GM18502 (cell line): ENCODE measurements at regions not wholly inside any gene's neighbourhood (a gene's known extent, or its start where the extent isn't known, plus 50 kb on each side); places are given as distances from the start of the nearest gene placed in this dataset.

Experiments
- ATAC-seq: cut with Tn5 transposase; IDR thresholded peaks from one replicate; pipeline ENCODE4 v1.9.1; 2021; ENCODE audit warnings: mild to moderate bottlenecking; ENCODE audit not compliant: unreplicated experiment, poor library complexity

- no peak for ATAC-seq
Measured at GRCh38 chr1:193971595-193971994, 785.2 kb upstream of the B3GALT2 start.

GRCh38 chr1:193960499-193960898 is 774.1 kb upstream of the B3GALT2 start:
- ATAC-seq, result no peak

GRCh38 chr1:193960040-193960439 is 773.6 kb upstream of the B3GALT2 start:
- ATAC-seq, result no peak

- no peak for ATAC-seq
Measured at GRCh38 chr1:193957556-193958095, 771.2 kb upstream of the B3GALT2 start.

GRCh38 chr1:193952778-193953374 is 766.5 kb upstream of the B3GALT2 start:
- no peak for ATAC-seq

GRCh38 chr1:193951984-193952383 is 765.6 kb upstream of the B3GALT2 start:
- ATAC-seq, result no peak

GRCh38 chr1:193944454-193944853 is 758.0 kb upstream of the B3GALT2 start:
- ATAC-seq, result no peak

- ATAC-seq, result no peak
Measured at GRCh38 chr1:193940176-193940575, 753.8 kb upstream of the B3GALT2 start.

GRCh38 chr1:193939585-193939984 is 753.2 kb upstream of the B3GALT2 start:
- ATAC-seq, result no peak

GRCh38 chr1:193937308-193937707 is 750.9 kb upstream of the B3GALT2 start:
- no peak for ATAC-seq

GRCh38 chr1:193932979-193933378 is 746.6 kb upstream of the B3GALT2 start:
- ATAC-seq, result no peak

GRCh38 chr1:193931356-193931755 is 744.9 kb upstream of the B3GALT2 start:
- ATAC-seq, result no peak

- no peak for ATAC-seq
Measured at GRCh38 chr1:193929374-193930033, 743.1 kb upstream of the B3GALT2 start.

- ATAC-seq, result no peak
Measured at GRCh38 chr1:193927550-193927949, 741.1 kb upstream of the B3GALT2 start.

GRCh38 chr1:193926956-193927355 is 740.5 kb upstream of the B3GALT2 start:
- no peak for ATAC-seq

GRCh38 chr1:193919827-193920226 is 733.4 kb upstream of the B3GALT2 start:
- no peak for ATAC-seq

GRCh38 chr1:193916452-193916851 is 730.0 kb upstream of the B3GALT2 start:
- no peak for ATAC-seq

- ATAC-seq, result no peak
Measured at GRCh38 chr1:193914871-193915270, 728.5 kb upstream of the B3GALT2 start.

GRCh38 chr1:193909406-193910082 is 723.1 kb upstream of the B3GALT2 start:
- ATAC-seq, result no peak

GRCh38 chr1:193905288-193906085 is 719.1 kb upstream of the B3GALT2 start:
- no peak for ATAC-seq

- no peak for ATAC-seq
Measured at GRCh38 chr1:193891788-193892187, 705.4 kb upstream of the B3GALT2 start.
